GM18517 (cell line): ENCODE measurements at regions not wholly inside any gene's neighbourhood (a gene's known extent, or its start where the extent isn't known, plus 50 kb on each side); places are given as distances from the start of the nearest gene placed in this dataset.
A peak's percentile ranks its signal among the peaks of the same experiment; 100 is the strongest.

Experiments used
- ATAC-seq: cut with Tn5 transposase; IDR thresholded peaks from one replicate; pipeline ENCODE4 v1.9.1; 2021; ENCODE audit warnings: mild to moderate bottlenecking, moderate library complexity; ENCODE audit not compliant: unreplicated experiment

- ATAC-seq, result peak; percentile 90
These were observed 186.2 kb downstream of the REEP3 start for GRCh38 chr10:63707254-63707910.

GRCh38 chr10:63708421-63708820 lies 187.2 kb downstream of the REEP3 start:
- no peak for ATAC-seq

- no peak for ATAC-seq
These were observed 189.5 kb downstream of the REEP3 start for GRCh38 chr10:63710703-63711102.

- ATAC-seq, result no peak
These were observed 190.2 kb downstream of the REEP3 start for GRCh38 chr10:63711361-63711760.

- ATAC-seq, result no peak
These were observed 190.9 kb downstream of the REEP3 start for GRCh38 chr10:63711867-63712716.

GRCh38 chr10:63712717-63713115 lies 191.5 kb downstream of the REEP3 start:
- no peak for ATAC-seq

GRCh38 chr10:63713191-63714144 lies 192.3 kb downstream of the REEP3 start:
- ATAC-seq, result no peak

GRCh38 chr10:63716016-63716580 lies 194.9 kb downstream of the REEP3 start:
- ATAC-seq, result no peak

GRCh38 chr10:63717027-63717715 lies 196.0 kb downstream of the REEP3 start:
- ATAC-seq, result no peak

GRCh38 chr10:63718006-63718405 lies 196.8 kb downstream of the REEP3 start:
- ATAC-seq, result no peak

- ATAC-seq, result no peak
These were observed 197.2 kb downstream of the REEP3 start for GRCh38 chr10:63718421-63718820.

GRCh38 chr10:63719226-63719856 lies 198.1 kb downstream of the REEP3 start:
- no peak for ATAC-seq

GRCh38 chr10:63720072-63720537 lies 198.9 kb downstream of the REEP3 start:
- peak; percentile 53 for ATAC-seq

- ATAC-seq, result peak; percentile 60
These were observed 199.5 kb downstream of the REEP3 start for GRCh38 chr10:63720676-63721075.

GRCh38 chr10:63722537-63722936 lies 201.3 kb downstream of the REEP3 start:
- no peak for ATAC-seq

GRCh38 chr10:63723320-63723719 lies 202.1 kb downstream of the REEP3 start:
- ATAC-seq, result no peak

GRCh38 chr10:63723741-63724140 lies 202.5 kb downstream of the REEP3 start:
- ATAC-seq, result no peak

GRCh38 chr10:63724922-63725321 lies 203.7 kb downstream of the REEP3 start:
- no peak for ATAC-seq

- ATAC-seq, result no peak
These were observed 205.7 kb downstream of the REEP3 start for GRCh38 chr10:63726867-63727266.

- no peak for ATAC-seq
These were observed 206.4 kb downstream of the REEP3 start for GRCh38 chr10:63727636-63728035.
